ENCODE measurements at regions not wholly inside any gene's neighbourhood (a gene's known extent, or its start where the extent isn't known, plus 50 kb on each side); places are given as distances from the start of the nearest gene placed in this dataset.
A peak's percentile ranks its signal among the peaks of the same experiment; 100 is the strongest.
"Not testable (repeated sequence)": the region's sequence is repeated elsewhere in the genome, so short reads cannot be mapped to it uniquely, and the experiment has no call there.

GRCh38 chr14:40713387-40713786, 893.3 kb upstream of the LRFN5 start:
- no peak overlapping the region for H3K27ac ChIP-seq (ENCODE audit: low read length)
- DNase-seq = no peak
- no peaks in the 10 kb centered on the region for H3K36me3 ChIP-seq (ENCODE audit: control insufficient read depth, insufficient read depth, low read length)
- H3K9me3 ChIP-seq (replicated peaks; ENCODE audit: control insufficient read depth, low read depth, low read length) = peaks cover 11% of the 10 kb centered on the region
- WGBS (ENCODE audit: insufficient coverage) = 76% methylated on average over 4 of the region's 5 CpGs
- H3K4me1 ChIP-seq (ENCODE audit: control insufficient read depth, insufficient read depth, low read length) = no peaks in the 10 kb centered on the region
- H3K4me3 ChIP-seq (ENCODE audit: low read length) = no peak overlapping the region
- no peaks in the 10 kb centered on the region for H3K27me3 ChIP-seq (ENCODE audit: control insufficient read depth, insufficient read depth, low read length)

- no peak overlapping the region for H3K27ac ChIP-seq (ENCODE audit: low read length)
- no CpG with 5 or more reads among the region's 1 CpG for WGBS (ENCODE audit: insufficient coverage)
- DNase-seq = no peak
- no peak overlapping the region for H3K4me3 ChIP-seq (ENCODE audit: low read length)
- H3K9me3 ChIP-seq (replicated peaks; ENCODE audit: control insufficient read depth, low read depth, low read length) = no peaks in the 10 kb centered on the region
- H3K27me3 ChIP-seq (ENCODE audit: control insufficient read depth, insufficient read depth, low read length) = no peaks in the 10 kb centered on the region
- no peaks in the 10 kb centered on the region for H3K4me1 ChIP-seq (ENCODE audit: control insufficient read depth, insufficient read depth, low read length)
- no peaks in the 10 kb centered on the region for H3K36me3 ChIP-seq (ENCODE audit: control insufficient read depth, insufficient read depth, low read length)
Observed at GRCh38 chr14:40697231-40697630, 909.4 kb upstream of the LRFN5 start.

GRCh38 chr14:40694023-40694422, 912.7 kb upstream of the LRFN5 start:
- no peaks in the 10 kb centered on the region for H3K27me3 ChIP-seq (ENCODE audit: control insufficient read depth, insufficient read depth, low read length)
- no CpG with 5 or more reads among the region's 3 CpGs for WGBS (ENCODE audit: insufficient coverage)
- H3K27ac ChIP-seq (ENCODE audit: low read length) = no peak overlapping the region
- no peaks in the 10 kb centered on the region for H3K4me1 ChIP-seq (ENCODE audit: control insufficient read depth, insufficient read depth, low read length)
- H3K9me3 ChIP-seq (replicated peaks; ENCODE audit: control insufficient read depth, low read depth, low read length) = no peaks in the 10 kb centered on the region
- peak; percentile 2 for DNase-seq
- H3K4me3 ChIP-seq (ENCODE audit: low read length) = no peak overlapping the region
- no peaks in the 10 kb centered on the region for H3K36me3 ChIP-seq (ENCODE audit: control insufficient read depth, insufficient read depth, low read length)

GRCh38 chr14:40691066-40691465, 915.6 kb upstream of the LRFN5 start:
- Histone ChIP-seq H3K4me3 (ENCODE audit: low read length) (no peak overlapping the region), H3K36me3 (ENCODE audit: control insufficient read depth, insufficient read depth, low read length) (no peaks in the 10 kb centered on the region), H3K27me3 (ENCODE audit: control insufficient read depth, insufficient read depth, low read length) (no peaks in the 10 kb centered on the region), H3K9me3 (replicated peaks; ENCODE audit: control insufficient read depth, low read depth, low read length) (no peaks in the 10 kb centered on the region), H3K27ac (ENCODE audit: low read length) (no peak overlapping the region), H3K4me1 (ENCODE audit: control insufficient read depth, insufficient read depth, low read length) (no peaks in the 10 kb centered on the region)
- no CpG with 5 or more reads among the region's 2 CpGs for WGBS (ENCODE audit: insufficient coverage)
- DNase-seq = no peak

- 71% methylated on average over 1 of the region's 1 CpG for WGBS (ENCODE audit: insufficient coverage)
- DNase-seq = no peak
- Histone ChIP-seq H3K4me3 (ENCODE audit: low read length) (no peak overlapping the region), H3K4me1 (ENCODE audit: control insufficient read depth, insufficient read depth, low read length) (no peaks in the 10 kb centered on the region), H3K27ac (ENCODE audit: low read length) (no peak overlapping the region), H3K9me3 (replicated peaks; ENCODE audit: control insufficient read depth, low read depth, low read length) (no peaks in the 10 kb centered on the region), H3K27me3 (ENCODE audit: control insufficient read depth, insufficient read depth, low read length) (no peaks in the 10 kb centered on the region), H3K36me3 (ENCODE audit: control insufficient read depth, insufficient read depth, low read length) (no peaks in the 10 kb centered on the region)
Observed at GRCh38 chr14:40685764-40686163, 920.9 kb upstream of the LRFN5 start.

GRCh38 chr14:40684328-40684727, 922.3 kb upstream of the LRFN5 start:
- H3K4me1 ChIP-seq (ENCODE audit: control insufficient read depth, insufficient read depth, low read length) = no peaks in the 10 kb centered on the region
- H3K27ac ChIP-seq (ENCODE audit: low read length) = no peak overlapping the region
- no peak for DNase-seq
- no peaks in the 10 kb centered on the region for H3K27me3 ChIP-seq (ENCODE audit: control insufficient read depth, insufficient read depth, low read length)
- no peaks in the 10 kb centered on the region for H3K9me3 ChIP-seq (replicated peaks; ENCODE audit: control insufficient read depth, low read depth, low read length)
- WGBS (ENCODE audit: insufficient coverage) = no CpG with 5 or more reads among the region's 1 CpG
- H3K36me3 ChIP-seq (ENCODE audit: control insufficient read depth, insufficient read depth, low read length) = no peaks in the 10 kb centered on the region
- no peak overlapping the region for H3K4me3 ChIP-seq (ENCODE audit: low read length)

- Histone ChIP-seq H3K4me1 (ENCODE audit: control insufficient read depth, insufficient read depth, low read length) (no peaks in the 10 kb centered on the region), H3K27me3 (ENCODE audit: control insufficient read depth, insufficient read depth, low read length) (no peaks in the 10 kb centered on the region), H3K36me3 (ENCODE audit: control insufficient read depth, insufficient read depth, low read length) (no peaks in the 10 kb centered on the region), H3K4me3 (ENCODE audit: low read length) (no peak overlapping the region), H3K9me3 (replicated peaks; ENCODE audit: control insufficient read depth, low read depth, low read length) (no peaks in the 10 kb centered on the region), H3K27ac (ENCODE audit: low read length) (no peak overlapping the region)
- peak; percentile 15 for DNase-seq
- 33% methylated on average over 3 of the region's 3 CpGs for WGBS (ENCODE audit: insufficient coverage)
Observed at GRCh38 chr14:40682131-40682913, 924.4 kb upstream of the LRFN5 start.

- Histone ChIP-seq H3K27ac (ENCODE audit: low read length) (no peak overlapping the region), H3K4me3 (ENCODE audit: low read length) (no peak overlapping the region), H3K4me1 (ENCODE audit: control insufficient read depth, insufficient read depth, low read length) (no peaks in the 10 kb centered on the region), H3K9me3 (replicated peaks; ENCODE audit: control insufficient read depth, low read depth, low read length) (no peaks in the 10 kb centered on the region), H3K36me3 (ENCODE audit: control insufficient read depth, insufficient read depth, low read length) (no peaks in the 10 kb centered on the region), H3K27me3 (ENCODE audit: control insufficient read depth, insufficient read depth, low read length) (no peaks in the 10 kb centered on the region)
- WGBS (ENCODE audit: insufficient coverage) = no CpG with 5 or more reads among the region's 1 CpG
- no peak for DNase-seq
Observed at GRCh38 chr14:40679256-40679655, 927.4 kb upstream of the LRFN5 start.

GRCh38 chr14:40677206-40677605, 929.5 kb upstream of the LRFN5 start:
- DNase-seq; H3K36me3 ChIP-seq (ENCODE audit: control insufficient read depth, insufficient read depth, low read length); H3K27me3 ChIP-seq (ENCODE audit: control insufficient read depth, insufficient read depth, low read length); H3K4me1 ChIP-seq (ENCODE audit: control insufficient read depth, insufficient read depth, low read length); H3K27ac ChIP-seq (ENCODE audit: low read length); H3K4me3 ChIP-seq (ENCODE audit: low read length); H3K9me3 ChIP-seq (replicated peaks; ENCODE audit: control insufficient read depth, low read depth, low read length): not testable (repeated sequence)

GRCh38 chr14:40674502-40674901, 932.2 kb upstream of the LRFN5 start:
- WGBS (ENCODE audit: insufficient coverage) = no CpG with 5 or more reads among the region's 1 CpG

GRCh38 chr14:40656311-40656710, 950.4 kb upstream of the LRFN5 start:
- DNase-seq = no peak
- H3K27ac ChIP-seq (ENCODE audit: low read length) = no peak overlapping the region
- no peaks in the 10 kb centered on the region for H3K9me3 ChIP-seq (replicated peaks; ENCODE audit: control insufficient read depth, low read depth, low read length)
- H3K4me3 ChIP-seq (ENCODE audit: low read length) = no peak overlapping the region
- no peaks in the 10 kb centered on the region for H3K4me1 ChIP-seq (ENCODE audit: control insufficient read depth, insufficient read depth, low read length)
- H3K27me3 ChIP-seq (ENCODE audit: control insufficient read depth, insufficient read depth, low read length) = no peaks in the 10 kb centered on the region
- H3K36me3 ChIP-seq (ENCODE audit: control insufficient read depth, insufficient read depth, low read length) = no peaks in the 10 kb centered on the region

More at GRCh38 chr14:40674502-40674901, 932.2 kb upstream of the LRFN5 start:
- Histone ChIP-seq H3K27ac (ENCODE audit: low read length) (no peak overlapping the region), H3K9me3 (replicated peaks; ENCODE audit: control insufficient read depth, low read depth, low read length) (no peaks in the 10 kb centered on the region), H3K4me1 (ENCODE audit: control insufficient read depth, insufficient read depth, low read length) (no peaks in the 10 kb centered on the region), H3K4me3 (ENCODE audit: low read length) (no peak overlapping the region), H3K36me3 (ENCODE audit: control insufficient read depth, insufficient read depth, low read length) (no peaks in the 10 kb centered on the region), H3K27me3 (ENCODE audit: control insufficient read depth, insufficient read depth, low read length) (no peaks in the 10 kb centered on the region)
- no peak for DNase-seq

Data from muscle of leg (tissue), 3 donors.